ENCODE measurements at regions not wholly inside any gene's neighbourhood (a gene's known extent, or its start where the extent isn't known, plus 50 kb on each side); places are given as distances from the start of the nearest gene placed in this dataset.

GRCh38 chr2:104774631-104775030 lies 79.3 kb upstream of the POU3F3 start:
- TF ChIP-seq, protein P1, sequence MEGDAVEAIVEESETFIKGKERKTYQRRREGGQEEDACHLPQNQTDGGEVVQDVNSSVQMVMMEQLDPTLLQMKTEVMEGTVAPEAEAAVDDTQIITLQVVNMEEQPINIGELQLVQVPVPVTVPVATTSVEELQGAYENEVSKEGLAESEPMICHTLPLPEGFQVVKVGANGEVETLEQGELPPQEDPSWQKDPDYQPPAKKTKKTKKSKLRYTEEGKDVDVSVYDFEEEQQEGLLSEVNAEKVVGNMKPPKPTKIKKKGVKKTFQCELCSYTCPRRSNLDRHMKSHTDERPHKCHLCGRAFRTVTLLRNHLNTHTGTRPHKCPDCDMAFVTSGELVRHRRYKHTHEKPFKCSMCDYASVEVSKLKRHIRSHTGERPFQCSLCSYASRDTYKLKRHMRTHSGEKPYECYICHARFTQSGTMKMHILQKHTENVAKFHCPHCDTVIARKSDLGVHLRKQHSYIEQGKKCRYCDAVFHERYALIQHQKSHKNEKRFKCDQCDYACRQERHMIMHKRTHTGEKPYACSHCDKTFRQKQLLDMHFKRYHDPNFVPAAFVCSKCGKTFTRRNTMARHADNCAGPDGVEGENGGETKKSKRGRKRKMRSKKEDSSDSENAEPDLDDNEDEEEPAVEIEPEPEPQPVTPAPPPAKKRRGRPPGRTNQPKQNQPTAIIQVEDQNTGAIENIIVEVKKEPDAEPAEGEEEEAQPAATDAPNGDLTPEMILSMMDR (IDR thresholded peaks at IDR 0.05): no peak
- TF ChIP-seq POLR2AphosphoS5 (IDR thresholded peaks at IDR 0.05): no peak
- no peak for TF ChIP-seq POLR2A (IDR thresholded peaks at IDR 0.05)
